Common myeloid progenitor, CD34-positive (primary cell): ENCODE measurements at regions not wholly inside any gene's neighbourhood (a gene's known extent, or its start where the extent isn't known, plus 50 kb on each side); places are given as distances from the start of the nearest gene placed in this dataset.

Experiments used
- CTCF ChIA-PET: fragments of 350-600 bp; sonication (Branson Sonifier 250); formaldehyde crosslinking; loops from one replicate; lab custom pipeline; 2021; ENCODE audit warnings: antibody characterized with exemption; lab: Charles Lee
- POLR2A ChIA-PET: fragments of 350-600 bp; sonication (Branson Sonifier 250); formaldehyde crosslinking; loops from one replicate; lab custom pipeline; 2021; ENCODE audit warnings: antibody characterized with exemption; lab: Charles Lee
- DNase-seq, 3 donors: peaks; one replicate each; pipeline versions ENCODE4 v3.0.0 to v3.0.0-alpha.2; 2013
- H3K27ac ChIP-seq, 2 experiments: 1 replicate in 1 of 2; 2 replicates in 1 of 2; pipeline ENCODE4 v1.7.0; 2013; ENCODE audit warnings: inconsistent platforms in 2 of 2, low read length in 2 of 2, mild to moderate bottlenecking in 2 of 2, low read depth in 1 of 2, moderate library complexity in 1 of 2; ENCODE audit not compliant: severe bottlenecking in 2 of 2, insufficient read depth in 1 of 2, poor library complexity in 1 of 2
- H3K27me3 ChIP-seq, 5 experiments: replicated peaks in 2 of 5; 1 replicate in 3 of 5; 2 replicates in 2 of 5; pipeline versions ENCODE4 v1.6.1 to v1.7.0; 2013; ENCODE audit warnings: low read length in 4 of 5, mild to moderate bottlenecking in 2 of 5, moderate library complexity in 2 of 5, inconsistent platforms in 1 of 5; ENCODE audit not compliant: insufficient read depth in 5 of 5, control insufficient read depth in 4 of 5
- H3K36me3 ChIP-seq, 4 experiments: 1 replicate in 2 of 4; 2 replicates in 2 of 4; pipeline versions ENCODE4 v1.6.1 to v1.7.0; 2013; ENCODE audit warnings: low read length in 3 of 4, control low read depth in 1 of 4, mild to moderate bottlenecking in 1 of 4; ENCODE audit not compliant: control insufficient read depth in 4 of 4, insufficient read depth in 4 of 4
- H3K4me1 ChIP-seq, 4 experiments: 1 replicate in 3 of 4; 2 replicates in 1 of 4; pipeline versions ENCODE4 v1.6.1 to v1.7.1; 2013; ENCODE audit warnings: low read length in 3 of 4, mild to moderate bottlenecking in 3 of 4, control low read depth in 1 of 4, inconsistent platforms in 1 of 4, moderate library complexity in 1 of 4; ENCODE audit not compliant: control insufficient read depth in 4 of 4, insufficient read depth in 4 of 4; ENCODE audit errors: control extremely low read depth in 1 of 4
- H3K4me3 ChIP-seq, 7 experiments: 1 replicate in 4 of 7; 2 replicates in 3 of 7; pipeline versions ENCODE4 v1.5.1 to v1.7.0; 2013; ENCODE audit warnings: mild to moderate bottlenecking in 7 of 7, low read length in 6 of 7, moderate library complexity in 6 of 7, inconsistent platforms in 2 of 7, low read depth in 2 of 7, control low read depth in 1 of 7; ENCODE audit not compliant: insufficient read depth in 4 of 7, control insufficient read depth in 1 of 7; ENCODE audit errors: extremely low read depth in 1 of 7
- H3K9me3 ChIP-seq, 5 experiments: 1 replicate in 4 of 5; 2 replicates in 1 of 5; pipeline versions ENCODE4 v1.6.1 to v1.7.1; 2013; ENCODE audit warnings: low read length in 4 of 5, mild to moderate bottlenecking in 2 of 5, inconsistent platforms in 1 of 5, low read depth in 1 of 5, moderate library complexity in 1 of 5; ENCODE audit not compliant: control insufficient read depth in 4 of 5, insufficient read depth in 2 of 5; ENCODE audit errors: control extremely low read depth in 1 of 5
- WGBS: methylation state at CpG from one replicate; pipeline ENCODE4 v1.1.5; 2013; ENCODE audit not compliant: insufficient coverage; 5-methylcytosine and 5-hydroxymethylcytosine counted together

GRCh38 chr12:27907766-27908165 lies 64.8 kb downstream of the PTHLH start:
- no peaks in the 10 kb centered on the region for H3K27me3 ChIP-seq
- POLR2A ChIA-PET = no interaction called here
- no peaks in the 10 kb centered on the region for H3K4me1 ChIP-seq
- peaks cover 0 to 2% (median 0%) of the 10 kb centered on the region in 5 experiments for H3K9me3 ChIP-seq
- no peaks in the 10 kb centered on the region for H3K36me3 ChIP-seq
- CTCF ChIA-PET = no interaction called here
- no peak for DNase-seq
- no peak overlapping the region for H3K27ac ChIP-seq
- 100% methylated on average over 1 of the region's 1 CpG for WGBS
- no peak overlapping the region for H3K4me3 ChIP-seq

DNA sequence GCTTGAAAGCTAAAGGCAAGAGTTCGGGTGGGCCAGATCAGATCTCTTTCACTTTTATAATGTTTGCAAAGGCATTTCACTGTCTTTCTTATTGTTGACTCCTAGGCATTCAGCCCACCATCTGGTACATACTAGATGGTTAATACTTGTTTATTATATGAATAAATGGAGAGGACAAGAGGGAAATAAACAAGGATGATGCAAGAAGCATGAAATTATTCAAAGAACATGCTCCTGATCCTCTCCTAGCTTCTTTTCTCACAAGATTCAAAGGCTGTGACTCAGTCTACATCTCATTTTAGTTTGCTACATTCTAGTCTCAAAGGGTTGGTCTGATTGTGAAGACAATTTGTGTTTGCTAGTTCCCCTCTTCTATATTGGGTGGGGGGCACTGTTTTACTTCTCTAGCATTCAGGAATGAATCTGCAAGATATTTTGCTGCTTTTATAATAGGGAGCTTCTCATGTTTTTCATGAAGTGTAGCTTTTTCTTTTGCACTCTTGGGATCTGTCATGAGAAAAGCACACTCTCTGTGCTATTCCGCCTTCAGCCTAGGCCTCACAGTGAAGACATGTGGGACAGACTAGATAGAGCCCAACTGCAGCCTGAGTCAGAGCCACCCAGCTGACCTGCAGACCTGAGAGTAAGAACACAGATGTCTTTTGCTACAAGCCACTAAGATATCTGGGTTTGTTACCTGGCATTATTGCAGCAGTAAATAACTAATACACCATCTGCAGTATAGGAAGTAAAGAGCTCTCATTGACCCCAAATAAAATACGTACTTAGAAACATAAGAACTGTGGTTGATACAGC lies 65.7 kb downstream of the PTHLH start:
- no peak for DNase-seq
- no peaks in the 10 kb centered on the region for H3K4me1 ChIP-seq
- ChIA-PET CTCF (interaction anchor here (0.6 kb wide), 1 partner anchor 18 kb away, joined by 4 read pairs; no protein-coding TSS in a partner anchor), POLR2A (no interaction called here)
- 100% methylated on average over 2 of the region's 3 CpGs for WGBS
- H3K9me3 ChIP-seq = peaks cover 0 to 2% (median 0%) of the 10 kb centered on the region in 5 experiments
- no peak overlapping the region for H3K27ac ChIP-seq
- H3K4me3 ChIP-seq = no peak overlapping the region
- H3K36me3 ChIP-seq = no peaks in the 10 kb centered on the region
- no peaks in the 10 kb centered on the region for H3K27me3 ChIP-seq

GRCh38 chr12:27906127-27906500 lies 66.4 kb downstream of the PTHLH start:
- DNase-seq = no peak
- H3K9me3 ChIP-seq = peaks cover 0 to 2% (median 0%) of the 10 kb centered on the region in 5 experiments
- POLR2A ChIA-PET = no interaction called here
- CTCF ChIA-PET = no interaction called here
- 100% methylated on average over 1 of the region's 3 CpGs for WGBS
- H3K36me3 ChIP-seq = no peaks in the 10 kb centered on the region
- no peaks in the 10 kb centered on the region for H3K27me3 ChIP-seq
- no peak overlapping the region for H3K27ac ChIP-seq
- H3K4me3 ChIP-seq = no peak overlapping the region
- peaks cover 0 to 4% (median 0%) of the 10 kb centered on the region in 4 experiments for H3K4me1 ChIP-seq

DNA sequence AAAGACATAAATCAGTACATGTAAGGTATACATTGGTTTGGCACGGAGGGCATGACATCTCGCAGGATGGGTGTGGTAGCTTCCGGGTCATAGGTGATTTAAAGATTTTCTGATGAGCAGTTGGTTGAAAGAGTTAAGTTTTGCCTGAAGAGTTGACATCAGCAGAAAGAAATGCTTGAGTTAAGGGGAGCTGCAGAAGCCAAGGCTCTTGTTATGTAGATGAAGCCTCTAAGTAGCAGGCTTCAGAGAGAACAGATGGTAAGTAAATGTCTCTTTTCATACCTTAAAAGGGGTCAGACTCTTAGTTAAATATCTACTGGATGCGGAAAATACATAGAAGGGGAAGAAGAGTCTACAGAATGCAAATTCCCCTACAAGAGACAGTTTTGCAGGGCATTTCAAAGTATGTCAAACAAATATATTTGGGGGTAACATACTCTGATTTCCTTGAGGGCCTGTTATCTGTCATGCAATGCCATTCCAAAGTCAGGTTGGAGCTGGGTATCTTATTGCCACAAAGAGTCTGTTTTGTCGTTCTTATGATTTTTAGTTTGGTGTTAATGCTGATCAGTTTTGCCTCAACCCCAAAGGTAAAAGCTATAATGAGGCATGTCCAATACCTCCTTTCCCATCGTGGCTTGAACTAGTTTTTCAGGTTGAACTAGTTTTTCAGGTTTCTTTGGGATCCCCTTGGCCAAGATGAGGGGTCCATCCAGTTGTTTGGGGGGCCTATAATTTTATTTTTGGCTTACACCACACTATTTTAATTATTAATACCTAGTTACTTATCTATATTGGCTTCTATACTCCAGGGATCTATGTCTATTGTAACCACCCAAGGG lies 67.0 kb downstream of the PTHLH start:
- peaks cover 0 to 2% (median 0%) of the 10 kb centered on the region in 5 experiments for H3K9me3 ChIP-seq
- H3K4me3 ChIP-seq = no peak overlapping the region
- no peak overlapping the region for H3K27ac ChIP-seq
- H3K36me3 ChIP-seq = no peaks in the 10 kb centered on the region
- 88% methylated on average over 4 of the region's 6 CpGs for WGBS
- CTCF ChIA-PET = no interaction called here
- no peaks in the 10 kb centered on the region for H3K27me3 ChIP-seq
- no peak for DNase-seq
- peaks cover 0 to 6% (median 0%) of the 10 kb centered on the region in 4 experiments for H3K4me1 ChIP-seq
- POLR2A ChIA-PET = no interaction called here

DNA sequence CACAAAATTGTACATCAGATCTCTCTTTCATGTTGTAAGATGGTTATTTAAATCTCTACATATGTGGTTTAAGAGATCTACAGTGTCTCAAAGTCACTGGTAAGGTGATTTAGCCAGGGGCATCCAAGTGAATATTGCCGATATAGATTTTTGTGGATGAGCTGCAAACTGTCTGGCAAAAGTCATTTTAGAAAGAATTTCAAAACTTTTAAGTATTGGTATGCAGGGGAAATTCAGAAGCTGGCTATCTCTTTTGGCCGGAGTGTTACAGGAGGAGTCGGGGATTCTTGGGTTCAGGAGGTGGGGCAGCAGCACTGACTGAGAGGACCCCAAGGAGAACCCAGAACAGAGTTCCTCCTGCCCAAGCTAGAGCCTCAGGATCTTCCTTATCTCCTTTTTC lies 69.9 kb downstream of the PTHLH start:
- no peaks in the 10 kb centered on the region for H3K27me3 ChIP-seq
- ChIA-PET CTCF (no interaction called here), POLR2A (no interaction called here)
- no peak overlapping the region for H3K27ac ChIP-seq
- H3K36me3 ChIP-seq = no peaks in the 10 kb centered on the region
- H3K9me3 ChIP-seq = peaks cover 0 to 2% (median 0%) of the 10 kb centered on the region in 5 experiments
- DNase-seq = no peak
- WGBS = 100% methylated on average over 3 of the region's 3 CpGs
- H3K4me1 ChIP-seq = peaks cover 0 to 6% (median 0%) of the 10 kb centered on the region in 4 experiments
- H3K4me3 ChIP-seq = no peak overlapping the region

GRCh38 chr12:27901959-27902358 lies 70.6 kb downstream of the PTHLH start:
- POLR2A ChIA-PET = no interaction called here
- no peak overlapping the region for H3K4me3 ChIP-seq
- WGBS = no CpG with 5 or more reads among the region's 3 CpGs
- DNase-seq = no peak
- CTCF ChIA-PET = no interaction called here
- H3K9me3 ChIP-seq = peaks cover 0 to 2% (median 0%) of the 10 kb centered on the region in 5 experiments
- no peaks in the 10 kb centered on the region for H3K27me3 ChIP-seq
- no peaks in the 10 kb centered on the region for H3K36me3 ChIP-seq
- peaks cover 0 to 6% (median 0%) of the 10 kb centered on the region in 4 experiments for H3K4me1 ChIP-seq
- no peak overlapping the region for H3K27ac ChIP-seq
